ENCODE measurements at regions not wholly inside any gene's neighbourhood (a gene's known extent, or its start where the extent isn't known, plus 50 kb on each side); places are given as distances from the start of the nearest gene placed in this dataset.

DNA sequence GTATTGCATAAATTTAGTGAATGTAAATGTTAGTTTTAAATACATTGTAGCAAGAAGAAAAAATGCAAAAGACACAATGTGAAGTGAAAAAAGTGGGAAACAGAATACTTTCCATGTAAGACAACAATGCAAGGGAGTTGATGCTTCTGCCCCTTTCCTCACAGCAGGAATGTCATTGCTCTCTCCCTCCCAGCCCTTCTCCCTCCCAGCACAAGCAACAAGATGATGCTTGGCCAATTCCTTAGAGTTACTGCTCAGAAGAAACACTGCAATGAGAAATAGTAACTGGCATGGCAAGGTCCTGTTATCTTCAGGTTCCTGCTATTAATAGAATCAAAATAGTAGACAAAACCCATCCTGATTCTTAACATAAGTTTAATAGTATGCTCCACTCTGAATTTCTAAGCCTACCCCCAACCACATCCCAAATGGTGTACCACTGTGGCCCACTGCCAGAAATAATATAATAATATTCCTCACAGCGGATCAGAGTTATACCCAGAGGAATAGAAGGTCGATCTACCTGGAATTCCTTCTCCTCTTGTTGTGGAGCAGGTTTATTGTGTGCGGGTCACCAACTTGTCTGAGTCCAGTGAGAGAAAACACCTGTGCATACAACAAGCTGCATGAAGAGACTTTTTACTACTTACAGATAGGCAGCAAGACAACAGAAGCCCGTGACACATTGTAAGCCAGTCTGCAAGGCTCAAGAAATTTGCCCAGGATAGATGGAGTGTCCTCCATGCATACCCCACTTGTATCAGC, 69.8 kb upstream of the SLC7A11 start:
- Histone ChIP-seq H3K36me3 (ENCODE audit: control insufficient read depth in 2 of 2, extremely low read depth in 1 of 2, insufficient read depth in 1 of 2, low read length in 1 of 2) (no peaks in the 10 kb centered on the region), H3K27me3 (replicated peaks in 1 of 2; ENCODE audit: control insufficient read depth in 2 of 2, extremely low read depth in 1 of 2, insufficient read depth in 2 of 2, low read length in 1 of 2) (no peaks in the 10 kb centered on the region), H3K4me3 (ENCODE audit: control insufficient read depth in 1 of 2, extremely low read depth in 1 of 2, low read length in 1 of 2) (no peak overlapping the region), H3K4me1 (ENCODE audit: control insufficient read depth in 1 of 2, extremely low read depth in 1 of 2, insufficient read depth in 2 of 2, low read length in 2 of 2) (no peaks in the 10 kb centered on the region), H3K9me3 (no peaks in the 10 kb centered on the region), H3K27ac (ENCODE audit: low read length) (no peak overlapping the region)
- Mint-ChIP-seq H3K36me3 (no peaks in the 10 kb centered on the region), H3K9me3 (peaks cover 0 to 20% (median 0%) of the 10 kb centered on the region in 3 donors), H3K27me3 (peaks cover 0 to 5% of the 10 kb centered on the region in 2 donors), H3K27ac (no peak overlapping the region), H3K4me1 (no peaks in the 10 kb centered on the region), H3K4me3 (no peak overlapping the region)
- ATAC-seq (replicated peaks in 1 of 4) (no peak), DNase-seq (no peak)
- WGBS (ENCODE audit: insufficient coverage): no CpG with 5 or more reads among the region's 4 CpGs
- ChIA-PET POLR2A (no interaction called here), CTCF (no interaction called here)

DNA sequence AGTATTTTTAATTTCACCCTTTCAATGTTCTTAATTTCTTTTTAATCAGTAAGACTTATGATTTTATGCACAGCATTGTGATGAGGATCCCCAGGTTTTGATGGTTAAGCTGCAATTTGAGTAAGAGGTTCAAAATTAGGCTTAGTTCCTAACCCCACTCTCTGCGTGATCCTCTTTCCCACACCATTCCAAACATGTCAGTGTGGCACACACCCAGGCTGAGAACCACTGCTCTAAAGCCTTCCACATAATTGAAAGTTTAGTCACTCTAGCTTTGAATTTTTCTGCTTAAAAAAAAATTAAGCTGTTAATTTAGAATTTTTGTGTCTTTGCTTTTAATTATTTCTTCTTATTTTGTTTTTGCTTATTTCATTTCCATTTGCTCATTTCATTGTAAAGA, 68.8 kb upstream of the SLC7A11 start:
- POLR2A ChIA-PET: no interaction called here
- Mint-ChIP-seq H3K27me3 (peaks cover 0 to 5% of the 10 kb centered on the region in 2 donors), H3K4me3 (no peak overlapping the region), H3K36me3 (no peaks in the 10 kb centered on the region), H3K4me1 (no peaks in the 10 kb centered on the region), H3K27ac (no peak overlapping the region), H3K9me3 (peaks cover 0 to 16% (median 0%) of the 10 kb centered on the region in 3 donors)
- Histone ChIP-seq H3K4me3 (ENCODE audit: control insufficient read depth in 1 of 2, extremely low read depth in 1 of 2, low read length in 1 of 2) (no peak overlapping the region), H3K36me3 (ENCODE audit: control insufficient read depth in 2 of 2, extremely low read depth in 1 of 2, insufficient read depth in 1 of 2, low read length in 1 of 2) (no peaks in the 10 kb centered on the region), H3K4me1 (ENCODE audit: control insufficient read depth in 1 of 2, extremely low read depth in 1 of 2, insufficient read depth in 2 of 2, low read length in 2 of 2) (no peaks in the 10 kb centered on the region), H3K9me3 (no peaks in the 10 kb centered on the region), H3K27me3 (replicated peaks in 1 of 2; ENCODE audit: control insufficient read depth in 2 of 2, extremely low read depth in 1 of 2, insufficient read depth in 2 of 2, low read length in 1 of 2) (no peaks in the 10 kb centered on the region), H3K27ac (ENCODE audit: low read length) (no peak overlapping the region)
- no peak for DNase-seq
- CTCF ChIA-PET: no interaction called here
- ATAC-seq (replicated peaks in 1 of 4): no peak
- WGBS (ENCODE audit: insufficient coverage): no CpG with 5 or more reads among the region's 1 CpG

DNA sequence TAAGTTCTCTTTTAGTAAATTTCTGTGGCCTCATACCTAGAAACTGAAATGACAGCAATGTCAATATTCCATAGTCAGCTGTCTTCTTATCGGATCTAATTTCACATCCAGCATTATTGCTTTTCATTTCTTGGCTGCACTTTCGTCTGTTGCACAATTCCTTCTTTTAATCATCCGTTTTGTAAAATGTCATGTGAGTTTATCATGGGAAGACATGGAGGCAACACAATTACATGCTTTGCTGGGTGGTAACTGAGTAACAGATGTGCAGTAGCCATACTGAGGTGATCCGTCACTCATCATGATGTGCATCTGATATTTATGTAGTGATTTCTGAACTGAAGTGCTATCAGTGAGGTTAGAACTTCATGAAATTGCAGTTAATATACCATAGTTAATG, 68.3 kb upstream of the SLC7A11 start:
- no peaks in the 10 kb centered on the region for H3K4me1 Mint-ChIP-seq
- no peak for DNase-seq
- H3K9me3 Mint-ChIP-seq: peaks cover 0 to 13% (median 0%) of the 10 kb centered on the region in 3 donors
- Histone ChIP-seq H3K27ac (ENCODE audit: low read length) (no peak overlapping the region), H3K9me3 (no peaks in the 10 kb centered on the region), H3K36me3 (ENCODE audit: control insufficient read depth in 2 of 2, extremely low read depth in 1 of 2, insufficient read depth in 1 of 2, low read length in 1 of 2) (no peaks in the 10 kb centered on the region), H3K4me3 (ENCODE audit: control insufficient read depth in 1 of 2, extremely low read depth in 1 of 2, low read length in 1 of 2) (no peak overlapping the region), H3K4me1 (ENCODE audit: control insufficient read depth in 1 of 2, extremely low read depth in 1 of 2, insufficient read depth in 2 of 2, low read length in 2 of 2) (no peaks in the 10 kb centered on the region), H3K27me3 (replicated peaks in 1 of 2; ENCODE audit: control insufficient read depth in 2 of 2, extremely low read depth in 1 of 2, insufficient read depth in 2 of 2, low read length in 1 of 2) (no peaks in the 10 kb centered on the region)
- ChIA-PET CTCF (no interaction called here), POLR2A (no interaction called here)
- no peak overlapping the region for H3K4me3 Mint-ChIP-seq
- H3K27ac Mint-ChIP-seq: no peak overlapping the region
- no peak for ATAC-seq (replicated peaks in 1 of 4)
- peaks cover 0 to 5% of the 10 kb centered on the region in 2 donors for H3K27me3 Mint-ChIP-seq
- no peaks in the 10 kb centered on the region for H3K36me3 Mint-ChIP-seq
- 92% methylated on average over 2 of the region's 4 CpGs for WGBS (ENCODE audit: insufficient coverage)

DNA sequence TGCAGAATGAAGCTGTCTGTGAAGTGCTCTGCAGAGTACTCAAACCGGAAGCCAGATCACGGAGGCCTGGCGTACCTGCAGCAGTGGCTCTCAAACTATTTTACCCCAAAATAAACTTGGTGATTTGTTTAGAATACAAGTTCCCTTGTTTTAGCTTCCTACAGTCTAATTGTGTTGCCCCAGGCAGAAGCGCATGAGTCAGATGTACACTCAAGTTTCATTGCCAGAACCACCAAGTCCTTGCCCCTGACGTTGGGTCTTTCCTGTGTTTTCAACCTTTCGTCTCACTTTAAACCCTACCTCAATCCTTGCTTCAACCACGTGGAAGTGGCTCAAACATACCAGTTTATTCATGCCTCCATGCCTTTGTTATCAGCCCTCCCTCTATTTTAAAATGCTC, 66.2 kb upstream of the SLC7A11 start:
- Histone ChIP-seq H3K27ac (ENCODE audit: low read length) (no peak overlapping the region), H3K36me3 (ENCODE audit: control insufficient read depth in 2 of 2, extremely low read depth in 1 of 2, insufficient read depth in 1 of 2, low read length in 1 of 2) (no peaks in the 10 kb centered on the region), H3K27me3 (replicated peaks in 1 of 2; ENCODE audit: control insufficient read depth in 2 of 2, extremely low read depth in 1 of 2, insufficient read depth in 2 of 2, low read length in 1 of 2) (no peaks in the 10 kb centered on the region), H3K4me1 (ENCODE audit: control insufficient read depth in 1 of 2, extremely low read depth in 1 of 2, insufficient read depth in 2 of 2, low read length in 2 of 2) (no peaks in the 10 kb centered on the region), H3K9me3 (no peaks in the 10 kb centered on the region), H3K4me3 (ENCODE audit: control insufficient read depth in 1 of 2, extremely low read depth in 1 of 2, low read length in 1 of 2) (no peak overlapping the region)
- 70% methylated on average over 4 of the region's 7 CpGs for WGBS (ENCODE audit: insufficient coverage)
- DNase-seq (no peak), ATAC-seq (replicated peaks in 1 of 4) (no peak)
- POLR2A ChIA-PET: no interaction called here
- Mint-ChIP-seq H3K9me3 (peaks cover 0 to 9% (median 3%) of the 10 kb centered on the region in 3 donors), H3K27ac (no peak overlapping the region), H3K4me3 (no peak overlapping the region), H3K27me3 (peaks cover 0 to 5% of the 10 kb centered on the region in 2 donors), H3K36me3 (no peaks in the 10 kb centered on the region), H3K4me1 (no peaks in the 10 kb centered on the region)
- CTCF ChIA-PET: no interaction called here

DNA sequence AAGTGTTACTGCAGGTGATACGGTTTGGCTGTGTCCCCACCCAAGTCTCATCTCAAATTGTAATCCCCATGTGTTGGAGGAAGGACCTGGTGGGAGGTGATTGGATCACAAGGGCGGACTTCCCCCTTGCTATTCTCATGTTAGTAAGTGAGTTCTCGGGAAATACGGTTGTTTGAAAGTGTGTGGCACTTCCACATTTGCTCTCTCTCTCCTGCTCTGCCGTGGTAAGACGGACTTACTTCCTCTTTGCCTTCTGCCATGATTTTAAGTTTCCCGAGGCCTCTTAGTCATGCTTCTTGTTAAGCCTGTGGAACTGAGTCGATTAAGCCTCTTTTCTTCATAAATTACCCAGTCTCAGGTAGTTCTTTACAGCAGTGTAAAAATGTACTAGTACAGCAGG, 65.2 kb upstream of the SLC7A11 start:
- Mint-ChIP-seq H3K36me3 (no peaks in the 10 kb centered on the region), H3K27me3 (peaks cover 0 to 5% of the 10 kb centered on the region in 2 donors), H3K9me3 (peaks cover 0 to 9% (median 3%) of the 10 kb centered on the region in 3 donors), H3K27ac (no peak overlapping the region), H3K4me1 (no peaks in the 10 kb centered on the region), H3K4me3 (no peak overlapping the region)
- ChIA-PET POLR2A (no interaction called here), CTCF (no interaction called here)
- no CpG with 5 or more reads among the region's 8 CpGs for WGBS (ENCODE audit: insufficient coverage)
- no peaks in the 10 kb centered on the region for H3K4me1 ChIP-seq (ENCODE audit: control insufficient read depth in 1 of 2, extremely low read depth in 1 of 2, insufficient read depth in 2 of 2, low read length in 2 of 2)
- H3K36me3 ChIP-seq (ENCODE audit: control insufficient read depth in 2 of 2, extremely low read depth in 1 of 2, insufficient read depth in 1 of 2, low read length in 1 of 2): no peaks in the 10 kb centered on the region
- no peaks in the 10 kb centered on the region for H3K27me3 ChIP-seq (replicated peaks in 1 of 2; ENCODE audit: control insufficient read depth in 2 of 2, extremely low read depth in 1 of 2, insufficient read depth in 2 of 2, low read length in 1 of 2)
- no peaks in the 10 kb centered on the region for H3K9me3 ChIP-seq
- ATAC-seq (replicated peaks in 1 of 4) (no peak), DNase-seq (peak in 2 of 35 experiments; percentile 4)
- no peak overlapping the region for H3K27ac ChIP-seq (ENCODE audit: low read length)
- H3K4me3 ChIP-seq (ENCODE audit: control insufficient read depth in 1 of 2, extremely low read depth in 1 of 2, low read length in 1 of 2): no peak overlapping the region

DNA sequence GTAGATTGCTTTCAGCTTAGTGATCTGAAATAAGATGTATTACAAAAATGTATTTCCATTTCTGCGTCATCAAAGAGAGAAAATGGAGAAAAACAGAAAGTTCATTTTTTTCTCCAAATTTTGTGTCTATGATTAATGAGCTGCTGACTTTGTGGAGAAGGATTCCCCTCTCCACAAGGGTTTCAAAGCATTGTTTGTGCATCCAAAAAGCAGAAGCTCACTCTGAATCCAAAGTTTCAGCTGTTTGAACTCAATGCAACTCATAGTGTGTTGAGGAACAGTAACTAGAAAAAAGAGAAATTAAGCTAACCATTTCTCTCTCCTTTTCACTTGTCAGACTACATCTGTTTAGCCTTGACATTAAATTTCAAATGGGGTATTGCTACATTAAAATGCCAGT, 62.9 kb upstream of the SLC7A11 start:
- H3K4me1 Mint-ChIP-seq: no peaks in the 10 kb centered on the region
- DNase-seq (no peak), ATAC-seq (replicated peaks in 1 of 4) (no peak)
- H3K9me3 ChIP-seq: no peaks in the 10 kb centered on the region
- no peaks in the 10 kb centered on the region for H3K36me3 ChIP-seq (ENCODE audit: control insufficient read depth in 2 of 2, extremely low read depth in 1 of 2, insufficient read depth in 1 of 2, low read length in 1 of 2)
- H3K4me3 Mint-ChIP-seq: no peak overlapping the region
- no peak overlapping the region for H3K4me3 ChIP-seq (ENCODE audit: control insufficient read depth in 1 of 2, extremely low read depth in 1 of 2, low read length in 1 of 2)
- H3K27me3 ChIP-seq (replicated peaks in 1 of 2; ENCODE audit: control insufficient read depth in 2 of 2, extremely low read depth in 1 of 2, insufficient read depth in 2 of 2, low read length in 1 of 2): no peaks in the 10 kb centered on the region
- H3K27ac Mint-ChIP-seq: no peak overlapping the region
- H3K27ac ChIP-seq (ENCODE audit: low read length): no peak overlapping the region
- H3K4me1 ChIP-seq (ENCODE audit: control insufficient read depth in 1 of 2, extremely low read depth in 1 of 2, insufficient read depth in 2 of 2, low read length in 2 of 2): no peaks in the 10 kb centered on the region
- peaks cover 0 to 9% (median 6%) of the 10 kb centered on the region in 3 donors for H3K9me3 Mint-ChIP-seq
- ChIA-PET POLR2A (no interaction called here), CTCF (no interaction called here)
- no CpG with 5 or more reads among the region's 1 CpG for WGBS (ENCODE audit: insufficient coverage)
- peaks cover 0 to 5% of the 10 kb centered on the region in 2 donors for H3K27me3 Mint-ChIP-seq
- H3K36me3 Mint-ChIP-seq: no peaks in the 10 kb centered on the region

DNA sequence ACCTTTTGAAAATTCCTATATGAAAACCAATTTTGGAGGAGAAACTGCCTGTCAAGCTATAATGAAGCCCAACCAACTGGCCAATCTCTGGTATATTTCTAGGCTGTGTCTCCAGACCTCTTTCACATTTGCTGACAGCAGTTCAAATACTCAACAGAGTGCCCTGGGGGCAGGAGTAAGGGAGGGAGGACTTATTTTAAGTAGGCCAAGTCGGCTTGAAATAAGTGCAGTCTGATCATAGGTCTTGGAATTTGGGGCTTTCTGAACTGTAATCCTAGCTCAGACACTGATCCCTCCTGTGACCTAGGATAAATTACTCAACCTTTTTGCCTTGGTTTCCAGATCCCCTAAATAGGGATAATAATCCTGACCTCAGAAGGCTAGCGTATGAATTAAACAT, 59.4 kb upstream of the SLC7A11 start:
- Histone ChIP-seq H3K9me3 (no peaks in the 10 kb centered on the region), H3K4me1 (ENCODE audit: control insufficient read depth in 1 of 2, extremely low read depth in 1 of 2, insufficient read depth in 2 of 2, low read length in 2 of 2) (no peaks in the 10 kb centered on the region), H3K4me3 (ENCODE audit: control insufficient read depth in 1 of 2, extremely low read depth in 1 of 2, low read length in 1 of 2) (no peak overlapping the region), H3K36me3 (ENCODE audit: control insufficient read depth in 2 of 2, extremely low read depth in 1 of 2, insufficient read depth in 1 of 2, low read length in 1 of 2) (no peaks in the 10 kb centered on the region), H3K27ac (ENCODE audit: low read length) (no peak overlapping the region), H3K27me3 (replicated peaks in 1 of 2; ENCODE audit: control insufficient read depth in 2 of 2, extremely low read depth in 1 of 2, insufficient read depth in 2 of 2, low read length in 1 of 2) (no peaks in the 10 kb centered on the region)
- H3K9me3 Mint-ChIP-seq: peaks cover 0 to 6% (median 0%) of the 10 kb centered on the region in 3 donors
- WGBS (ENCODE audit: insufficient coverage): 100% methylated on average over 1 of the region's 2 CpGs
- H3K27me3 Mint-ChIP-seq: no peaks in the 10 kb centered on the region
- H3K4me3 Mint-ChIP-seq: no peak overlapping the region
- no peak overlapping the region for H3K27ac Mint-ChIP-seq
- no peak for ATAC-seq (replicated peaks in 1 of 4)
- no peaks in the 10 kb centered on the region for H3K36me3 Mint-ChIP-seq
- H3K4me1 Mint-ChIP-seq: no peaks in the 10 kb centered on the region
- CTCF ChIA-PET: no interaction called here
- POLR2A ChIA-PET: no interaction called here
- no peak for DNase-seq

Measured in T-cell (primary cell).